ENCODE measurements at regions not wholly inside any gene's neighbourhood (a gene's known extent, or its start where the extent isn't known, plus 50 kb on each side); places are given as distances from the start of the nearest gene placed in this dataset.

- no peak overlapping the region for H3K4me3 ChIP-seq (ENCODE audit: low read depth, low read length)
- TF ChIP-seq CTCF (IDR thresholded peaks at IDR 0.05; ENCODE audit: low read depth, low read length): no peak
These were observed 226.9 kb downstream of the DLL1 start for GRCh38 chr6:170063851-170064602.

DNA sequence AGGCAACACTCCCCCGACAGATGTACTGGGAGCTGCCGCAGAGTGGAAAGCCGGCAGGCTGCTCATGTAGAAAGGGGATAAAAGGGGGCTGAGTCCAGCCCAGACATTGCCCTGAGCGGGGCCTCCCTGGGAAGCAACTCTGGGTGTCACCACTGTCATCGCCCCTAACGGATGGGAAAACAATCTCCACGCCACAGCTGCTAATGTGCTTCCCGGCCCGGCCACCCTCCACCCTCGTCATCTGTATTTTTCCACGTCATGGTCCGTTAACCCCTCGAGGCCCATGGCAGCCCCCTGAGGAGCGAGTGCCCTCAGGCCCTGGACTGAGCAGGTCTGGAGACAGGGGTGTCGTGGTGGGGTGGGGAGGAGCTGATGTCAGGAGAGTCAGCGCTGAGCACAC, 227.4 kb downstream of the DLL1 start:
- no peak for TF ChIP-seq CTCF (IDR thresholded peaks at IDR 0.05; ENCODE audit: low read depth, low read length)
- no peak overlapping the region for H3K4me3 ChIP-seq (ENCODE audit: low read depth, low read length)

DNA sequence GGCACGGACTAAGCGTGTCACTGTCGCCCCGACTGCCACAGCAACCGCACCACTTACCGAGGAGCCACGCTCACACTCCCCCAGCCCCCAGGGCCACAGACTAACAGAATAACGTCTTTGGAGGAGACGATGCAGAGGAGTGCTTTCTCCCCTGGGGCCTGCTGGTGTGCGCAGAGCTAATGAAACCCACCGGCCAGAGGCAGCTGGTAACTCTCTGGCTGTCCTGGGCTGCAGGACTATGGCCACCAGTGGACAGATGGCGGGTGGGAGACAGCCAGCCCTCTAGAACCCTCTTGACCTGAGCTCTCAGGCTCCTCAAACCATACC, 228.0 kb downstream of the DLL1 start:
- H3K4me3 ChIP-seq (ENCODE audit: low read depth, low read length): no peak overlapping the region
- no peak for TF ChIP-seq CTCF (IDR thresholded peaks at IDR 0.05; ENCODE audit: low read depth, low read length)

- no peak for TF ChIP-seq CTCF (IDR thresholded peaks at IDR 0.05; ENCODE audit: low read depth, low read length)
- no peak overlapping the region for H3K4me3 ChIP-seq (ENCODE audit: low read depth, low read length)
These were observed 228.5 kb downstream of the DLL1 start for GRCh38 chr6:170062209-170062914.

DNA sequence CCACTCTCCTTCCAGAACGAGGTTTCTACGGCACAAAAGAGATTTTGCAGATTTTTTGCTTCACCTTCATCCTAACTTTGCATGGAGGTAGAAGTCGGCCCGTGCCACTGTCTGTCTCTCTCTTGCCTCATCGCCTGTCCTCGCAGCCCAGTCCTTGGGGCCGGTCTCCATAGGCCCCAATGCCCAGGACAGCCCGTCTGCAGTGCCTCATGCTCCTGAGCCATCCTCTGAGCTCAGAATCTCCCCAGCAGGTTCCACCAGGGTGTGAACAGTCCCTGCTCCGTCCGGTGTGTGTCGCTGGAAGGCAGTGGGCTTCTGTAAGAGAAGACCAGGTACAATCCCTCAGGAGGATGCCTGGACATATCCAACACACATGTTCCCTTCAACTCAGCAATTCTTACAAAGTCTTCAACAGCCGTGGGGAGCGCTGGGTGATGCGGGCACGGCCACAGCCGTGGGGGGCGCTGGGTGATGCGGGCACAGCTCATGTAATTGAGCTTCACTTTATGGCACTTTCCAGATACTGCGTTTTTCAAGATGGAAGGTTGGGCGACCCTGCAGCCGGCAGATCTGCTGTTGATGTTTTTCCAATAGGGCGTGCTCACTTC, 231.9 kb downstream of the DLL1 start:
- H3K4me3 ChIP-seq (ENCODE audit: low read depth, low read length): no peak overlapping the region
- TF ChIP-seq CTCF (IDR thresholded peaks at IDR 0.05; ENCODE audit: low read depth, low read length): no peak

- TF ChIP-seq CTCF (IDR thresholded peaks at IDR 0.05; ENCODE audit: low read depth, low read length): no peak
- no peak overlapping the region for H3K4me3 ChIP-seq (ENCODE audit: low read depth, low read length)
These were observed 232.7 kb downstream of the DLL1 start for GRCh38 chr6:170057961-170058877.

Data from WI38 (cell line).